ENCODE measurements at regions not wholly inside any gene's neighbourhood (a gene's known extent, or its start where the extent isn't known, plus 50 kb on each side); places are given as distances from the start of the nearest gene placed in this dataset.

- no peak for TF ChIP-seq POLR2A (IDR thresholded peaks at IDR 0.05)
- TF ChIP-seq CTCF (IDR thresholded peaks at IDR 0.05 in 8 of 11, conservative IDR thresholded peaks at IDR 0.05 in 3 of 11): no peak
Measured at GRCh38 chr4:125663896-125664767, 349.4 kb downstream of the FAT4 start.

Measured in spleen (tissue), 7 donors.